ENCODE measurements at regions not wholly inside any gene's neighbourhood (a gene's known extent, or its start where the extent isn't known, plus 50 kb on each side); places are given as distances from the start of the nearest gene placed in this dataset.

DNA sequence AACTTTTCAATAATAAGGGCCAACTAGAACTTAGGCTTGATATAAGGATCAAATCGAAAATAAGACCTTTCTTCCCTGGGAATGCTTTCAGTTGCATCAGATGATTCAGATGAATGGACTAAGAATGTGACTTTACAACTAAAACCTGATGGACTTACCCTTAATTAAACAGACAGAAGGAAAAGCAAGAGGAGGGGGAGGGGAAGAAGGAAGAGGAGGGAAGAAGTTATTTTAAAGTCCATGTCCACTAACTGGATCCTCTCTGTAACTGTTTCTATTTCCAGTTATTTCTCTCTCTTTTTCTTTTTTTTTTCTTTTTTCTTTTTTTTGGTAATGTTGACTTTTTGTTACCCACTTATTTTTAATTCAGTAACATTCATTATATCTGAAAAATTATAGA is 486.0 kb downstream of the MAFB start:
- TF ChIP-seq POLR2A (IDR thresholded peaks at IDR 0.05): no peak
- TF ChIP-seq, protein P1, sequence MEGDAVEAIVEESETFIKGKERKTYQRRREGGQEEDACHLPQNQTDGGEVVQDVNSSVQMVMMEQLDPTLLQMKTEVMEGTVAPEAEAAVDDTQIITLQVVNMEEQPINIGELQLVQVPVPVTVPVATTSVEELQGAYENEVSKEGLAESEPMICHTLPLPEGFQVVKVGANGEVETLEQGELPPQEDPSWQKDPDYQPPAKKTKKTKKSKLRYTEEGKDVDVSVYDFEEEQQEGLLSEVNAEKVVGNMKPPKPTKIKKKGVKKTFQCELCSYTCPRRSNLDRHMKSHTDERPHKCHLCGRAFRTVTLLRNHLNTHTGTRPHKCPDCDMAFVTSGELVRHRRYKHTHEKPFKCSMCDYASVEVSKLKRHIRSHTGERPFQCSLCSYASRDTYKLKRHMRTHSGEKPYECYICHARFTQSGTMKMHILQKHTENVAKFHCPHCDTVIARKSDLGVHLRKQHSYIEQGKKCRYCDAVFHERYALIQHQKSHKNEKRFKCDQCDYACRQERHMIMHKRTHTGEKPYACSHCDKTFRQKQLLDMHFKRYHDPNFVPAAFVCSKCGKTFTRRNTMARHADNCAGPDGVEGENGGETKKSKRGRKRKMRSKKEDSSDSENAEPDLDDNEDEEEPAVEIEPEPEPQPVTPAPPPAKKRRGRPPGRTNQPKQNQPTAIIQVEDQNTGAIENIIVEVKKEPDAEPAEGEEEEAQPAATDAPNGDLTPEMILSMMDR (IDR thresholded peaks at IDR 0.05): no peak

All from ovary (tissue), 3 donors.